Gastrocnemius medialis (tissue), 4 donors: ENCODE measurements at regions not wholly inside any gene's neighbourhood (a gene's known extent, or its start where the extent isn't known, plus 50 kb on each side); places are given as distances from the start of the nearest gene placed in this dataset.

Source experiments
- POLR2A ChIP-seq, 2 donors: fragments of 450-650 bp; IDR thresholded peaks; one replicate each; pipeline ENCODE4 v1.6.1; 2017; ENCODE audit warnings: antibody characterized with exemption in 2 of 2, mild to moderate bottlenecking in 2 of 2, moderate library complexity in 2 of 2
- TF ChIP-seq, protein P1 (sequence below), 5 experiments: fragments of 450-650 bp in 3 of 5; fragments of 200-600 bp in 2 of 5; sonication (generic) in 2 of 5; IDR thresholded peaks in 4 of 5; conservative IDR thresholded peaks in 1 of 5; 1 replicate in 4 of 5; 2 replicates in 1 of 5; pipeline ENCODE4 v1.5.1; 2016 to 2019; ENCODE audit warnings: antibody characterized with exemption in 5 of 5, mild to moderate bottlenecking in 3 of 5, moderate library complexity in 3 of 5

DNA sequence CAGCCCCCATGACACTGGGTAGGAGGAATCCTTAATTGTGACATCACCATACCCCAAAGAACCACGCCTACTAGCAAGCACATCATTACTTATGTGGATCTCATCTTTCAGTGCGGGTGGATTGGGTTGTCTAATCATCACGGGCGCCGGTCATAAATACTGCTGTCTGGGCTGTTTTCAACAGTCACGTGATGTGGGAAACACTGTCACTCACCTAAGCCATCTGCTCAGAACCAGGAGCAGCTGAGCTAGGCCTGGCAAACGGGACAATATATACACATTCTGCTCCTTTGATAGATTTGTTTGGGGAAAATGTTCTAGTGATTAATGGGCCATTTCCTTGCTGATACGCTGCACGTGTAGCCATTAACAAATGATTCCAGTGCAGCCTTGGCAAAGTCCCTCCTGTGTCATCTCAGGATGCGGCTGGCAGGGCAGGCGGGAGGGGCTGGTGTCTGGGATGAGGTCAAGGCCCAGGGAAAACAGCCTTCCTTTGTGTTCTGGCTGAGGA lies 145.9 kb upstream of the COPS8 start:
- TF ChIP-seq, protein P1, sequence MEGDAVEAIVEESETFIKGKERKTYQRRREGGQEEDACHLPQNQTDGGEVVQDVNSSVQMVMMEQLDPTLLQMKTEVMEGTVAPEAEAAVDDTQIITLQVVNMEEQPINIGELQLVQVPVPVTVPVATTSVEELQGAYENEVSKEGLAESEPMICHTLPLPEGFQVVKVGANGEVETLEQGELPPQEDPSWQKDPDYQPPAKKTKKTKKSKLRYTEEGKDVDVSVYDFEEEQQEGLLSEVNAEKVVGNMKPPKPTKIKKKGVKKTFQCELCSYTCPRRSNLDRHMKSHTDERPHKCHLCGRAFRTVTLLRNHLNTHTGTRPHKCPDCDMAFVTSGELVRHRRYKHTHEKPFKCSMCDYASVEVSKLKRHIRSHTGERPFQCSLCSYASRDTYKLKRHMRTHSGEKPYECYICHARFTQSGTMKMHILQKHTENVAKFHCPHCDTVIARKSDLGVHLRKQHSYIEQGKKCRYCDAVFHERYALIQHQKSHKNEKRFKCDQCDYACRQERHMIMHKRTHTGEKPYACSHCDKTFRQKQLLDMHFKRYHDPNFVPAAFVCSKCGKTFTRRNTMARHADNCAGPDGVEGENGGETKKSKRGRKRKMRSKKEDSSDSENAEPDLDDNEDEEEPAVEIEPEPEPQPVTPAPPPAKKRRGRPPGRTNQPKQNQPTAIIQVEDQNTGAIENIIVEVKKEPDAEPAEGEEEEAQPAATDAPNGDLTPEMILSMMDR (IDR thresholded peaks at IDR 0.05 in 4 of 5, conservative IDR thresholded peaks at IDR 0.05 in 1 of 5): no peak
- no peak for TF ChIP-seq POLR2A (IDR thresholded peaks at IDR 0.05)
